ACHN (cell line): ENCODE measurements at regions not wholly inside any gene's neighbourhood (a gene's known extent, or its start where the extent isn't known, plus 50 kb on each side); places are given as distances from the start of the nearest gene placed in this dataset.

Experiments
- DNase-seq: peaks from one replicate; pipeline ENCODE4 v3.0.0-alpha.2; 2015
- in situ Hi-C: cut with HindIII; loops from 2 replicates; pipeline ENCODE4 v1.10.0; 2017; ENCODE audit warnings: low sequenced_read_pairs, low pct_ligation_motif_present, low pct_unique_long_range_greater_than_20kb

GRCh38 chr5:133792024-133792423 lies 176.4 kb downstream of the C5orf15 start:
- in situ Hi-C loops: no loop called here
- DNase-seq: no peak

GRCh38 chr5:133790898-133791297 lies 177.5 kb downstream of the C5orf15 start:
- in situ Hi-C loops: no loop called here
- no peak for DNase-seq

DNA sequence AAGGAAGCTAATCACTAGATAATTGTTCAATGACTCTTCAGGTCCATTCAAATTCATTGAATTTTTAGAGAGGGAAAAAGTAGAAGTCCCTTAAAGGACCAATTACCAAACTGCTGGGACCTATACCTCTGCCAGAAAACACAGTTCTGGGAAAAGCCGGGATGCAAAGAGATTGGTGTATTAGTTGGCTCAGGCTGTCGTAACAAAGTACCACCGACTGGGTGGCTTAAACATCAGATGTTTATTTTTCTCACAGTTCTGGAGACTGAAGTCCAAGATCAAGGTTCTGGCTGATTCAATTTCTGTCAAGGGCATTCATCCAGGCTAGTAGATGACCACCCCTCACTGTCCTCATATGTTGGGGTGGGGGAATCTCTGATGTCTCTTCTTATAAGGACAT lies 177.1 kb upstream of the FSTL4 start:
- DNase-seq: no peak
- in situ Hi-C loops: no loop called here

DNA sequence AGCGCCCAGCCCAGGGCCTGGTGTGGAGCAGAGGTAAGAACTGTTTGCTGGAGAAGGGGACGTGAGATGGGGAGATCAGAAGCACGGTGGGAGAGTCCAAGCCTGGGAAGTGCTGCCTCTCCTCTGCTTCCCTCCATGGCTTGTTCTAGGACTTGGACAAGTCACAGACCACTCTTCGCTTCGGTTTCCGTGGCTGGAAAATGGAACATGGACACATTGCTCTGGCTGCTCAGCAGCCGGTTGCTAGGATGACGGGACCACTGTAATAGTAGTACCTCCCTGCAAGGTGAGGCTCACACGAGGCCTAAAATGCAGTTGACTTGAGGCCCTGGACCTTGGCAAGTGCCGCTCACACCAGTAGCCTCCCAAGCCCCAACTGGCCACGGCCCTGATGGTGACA lies 175.8 kb upstream of the FSTL4 start:
- in situ Hi-C loops: no loop called here
- no peak for DNase-seq

- in situ Hi-C loops: no loop called here
- no peak for DNase-seq
These were observed 174.1 kb upstream of the FSTL4 start for GRCh38 chr5:133786420-133786819.

DNA sequence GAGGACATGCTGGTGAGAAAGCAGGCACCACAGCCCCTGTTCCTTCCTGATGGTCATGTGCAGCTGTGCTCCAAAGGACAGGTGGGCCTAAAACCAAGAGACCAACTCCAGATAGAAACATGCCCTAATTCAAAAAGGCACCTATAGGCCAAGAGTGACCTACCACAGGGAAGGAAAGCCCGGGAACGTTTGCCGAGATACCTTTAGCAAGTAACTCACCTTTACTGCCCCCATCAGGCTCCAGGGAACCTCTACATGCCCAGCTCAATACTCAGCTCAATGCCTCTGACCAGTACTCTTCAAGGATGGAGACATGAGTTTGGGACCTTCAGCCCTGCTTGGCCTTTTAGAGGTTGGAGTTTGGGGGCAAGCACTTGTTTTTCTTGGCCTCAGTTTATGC lies 172.8 kb upstream of the FSTL4 start:
- in situ Hi-C loops: no loop called here
- DNase-seq: no peak

DNA sequence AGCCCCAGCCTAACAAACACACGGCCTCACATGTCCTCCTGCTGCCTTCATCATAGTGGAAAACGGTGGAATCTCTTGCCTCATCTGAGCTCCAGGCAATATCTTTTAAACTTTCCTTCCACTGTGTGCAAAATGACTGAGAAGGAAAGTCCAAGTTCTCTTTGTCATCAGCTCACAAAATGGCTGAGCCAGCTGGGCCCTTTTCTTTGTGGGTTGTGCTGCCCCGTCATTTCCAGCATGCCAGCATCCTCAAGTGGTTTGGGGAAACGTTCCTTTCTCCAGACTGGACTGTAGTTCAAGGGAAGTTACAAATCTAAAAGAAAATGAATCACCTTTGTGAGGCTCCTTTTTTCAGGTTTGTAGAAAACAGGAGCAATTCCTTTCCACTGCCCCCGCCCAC lies 171.1 kb upstream of the FSTL4 start:
- no peak for DNase-seq
- in situ Hi-C loops: no loop called here

- no peak for DNase-seq
- in situ Hi-C loops: no loop called here
These were observed 170.4 kb upstream of the FSTL4 start for GRCh38 chr5:133782736-133783135.

DNA sequence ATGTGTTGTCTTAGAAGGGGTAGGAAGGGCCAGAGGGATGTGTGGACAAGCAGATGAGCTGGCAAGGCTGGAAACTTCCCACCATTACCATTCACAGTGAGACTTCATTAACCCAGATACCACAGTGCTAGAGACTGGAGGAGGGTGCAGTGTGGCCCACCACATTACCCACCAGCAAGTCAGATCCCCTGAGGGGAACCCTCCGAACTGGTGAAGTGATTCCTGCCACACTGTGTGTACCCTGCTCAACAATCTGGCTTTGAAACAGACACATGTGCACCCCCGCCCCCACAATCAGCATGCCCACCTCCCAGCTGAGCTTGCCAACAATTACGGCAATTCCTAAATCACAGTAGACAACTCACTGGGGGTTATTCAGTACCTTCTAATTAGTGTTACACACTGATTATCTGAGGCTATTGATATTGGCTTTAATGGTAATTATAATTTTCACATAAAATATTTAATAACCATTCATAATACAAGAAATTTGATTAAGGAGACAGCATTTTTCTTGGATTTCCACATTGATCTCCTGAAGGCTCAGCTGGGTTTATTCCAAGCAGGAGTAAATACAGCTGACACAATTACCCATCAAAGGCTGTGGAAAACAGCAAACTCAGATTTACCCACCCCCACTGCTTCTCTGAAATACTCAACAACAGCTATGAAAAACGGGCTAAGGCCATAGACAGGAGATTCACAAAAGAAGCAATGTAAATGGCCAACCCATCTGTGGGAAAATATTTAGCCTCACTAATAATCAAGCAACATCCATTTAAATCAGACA lies 169.3 kb upstream of the FSTL4 start:
- DNase-seq: no peak
- in situ Hi-C loops: no loop called here

- in situ Hi-C loops: no loop called here
- no peak for DNase-seq
These were observed 168.4 kb upstream of the FSTL4 start for GRCh38 chr5:133780619-133781280.

- DNase-seq: no peak
- in situ Hi-C loops: no loop called here
These were observed 167.6 kb upstream of the FSTL4 start for GRCh38 chr5:133779828-133780475.

- DNase-seq: no peak
- in situ Hi-C loops: no loop called here
These were observed 166.3 kb upstream of the FSTL4 start for GRCh38 chr5:133778636-133779035.

DNA sequence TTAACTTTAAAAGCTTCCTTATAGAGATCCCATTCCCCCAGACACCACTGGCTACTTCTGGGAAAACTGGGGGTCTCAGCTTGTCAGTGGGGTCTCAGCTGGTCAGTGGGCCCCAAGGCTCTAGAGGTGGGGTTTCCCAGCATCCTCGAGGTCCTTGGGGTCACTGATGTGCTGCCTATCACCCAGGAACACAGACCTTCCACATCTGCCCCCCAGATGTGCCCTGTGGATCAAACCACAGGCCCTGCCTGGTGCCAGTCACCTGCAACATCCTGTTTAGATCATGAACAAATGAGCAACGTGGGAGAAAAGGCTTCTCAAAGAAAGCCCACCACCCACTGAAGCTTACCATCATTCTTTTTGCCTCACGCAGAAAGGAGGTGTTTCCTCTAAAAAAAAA lies 165.6 kb upstream of the FSTL4 start:
- DNase-seq: no peak
- in situ Hi-C loops: no loop called here

GRCh38 chr5:133775584-133776304 lies 163.4 kb upstream of the FSTL4 start:
- DNase-seq: no peak
- in situ Hi-C loops: no loop called here

DNA sequence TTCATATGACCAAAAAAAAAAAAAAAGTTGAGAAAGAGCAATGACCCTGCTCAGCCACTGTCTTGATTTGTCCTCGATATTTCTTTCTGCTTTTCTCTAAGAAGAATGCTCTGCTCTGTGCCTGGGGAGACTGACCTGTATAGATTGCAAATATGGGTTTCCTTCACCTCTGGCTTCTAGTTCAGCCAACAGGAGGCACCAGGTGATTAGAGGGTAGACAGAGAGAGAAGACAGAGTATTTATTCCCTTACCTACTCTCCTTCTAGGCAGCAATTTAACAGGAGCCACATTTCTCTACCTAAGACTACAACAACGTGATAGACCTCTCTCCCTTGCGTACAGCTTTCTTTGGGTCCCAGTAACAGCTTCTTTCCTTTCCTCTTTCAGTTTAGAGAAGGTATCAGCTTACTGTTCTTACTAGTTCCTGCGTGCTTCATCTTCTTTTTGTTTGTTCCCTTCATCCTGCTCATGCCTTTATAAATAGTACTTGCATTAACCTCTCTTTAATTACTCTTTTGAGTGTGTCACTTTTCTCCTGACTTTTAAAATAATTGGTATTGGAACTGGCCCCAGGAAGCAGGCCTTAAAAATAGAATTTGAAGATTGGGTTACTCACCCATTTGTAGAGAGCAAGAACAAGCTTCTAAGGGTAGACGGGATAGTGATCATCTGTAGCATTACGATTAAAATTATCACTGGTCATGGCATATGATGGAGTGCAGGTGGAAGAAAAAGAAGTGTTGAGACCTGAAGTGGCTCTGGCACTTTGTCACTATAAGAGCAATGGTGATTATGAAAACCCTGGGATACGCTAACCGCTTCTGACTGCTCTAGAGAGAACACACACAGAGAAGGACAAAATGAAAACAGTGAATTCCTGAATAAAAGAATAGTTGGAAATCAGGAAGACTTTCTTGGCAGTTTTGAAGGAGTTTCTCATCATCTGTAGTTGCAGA lies 161.2 kb upstream of the FSTL4 start:
- no peak for DNase-seq
- in situ Hi-C loops: no loop called here

DNA sequence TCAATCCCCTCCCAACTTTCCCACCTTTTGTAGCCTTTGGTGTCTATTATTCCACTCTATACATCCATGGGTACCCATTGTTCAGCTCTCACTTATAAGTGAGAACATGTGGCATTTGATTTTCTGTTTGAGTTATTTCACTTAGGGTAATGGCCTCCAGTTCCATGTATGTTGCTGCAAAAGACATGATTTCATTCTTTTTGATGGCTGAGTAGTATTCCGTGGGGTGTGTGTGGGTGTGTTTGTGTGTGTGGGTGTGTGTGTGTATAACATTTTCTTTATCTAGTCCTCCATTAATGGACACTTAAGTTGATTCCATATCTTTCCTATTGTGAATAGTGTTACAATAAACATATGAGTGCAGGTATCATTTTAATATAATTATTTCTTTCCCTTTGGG lies 157.5 kb upstream of the FSTL4 start:
- DNase-seq: no peak
- in situ Hi-C loops: no loop called here

DNA sequence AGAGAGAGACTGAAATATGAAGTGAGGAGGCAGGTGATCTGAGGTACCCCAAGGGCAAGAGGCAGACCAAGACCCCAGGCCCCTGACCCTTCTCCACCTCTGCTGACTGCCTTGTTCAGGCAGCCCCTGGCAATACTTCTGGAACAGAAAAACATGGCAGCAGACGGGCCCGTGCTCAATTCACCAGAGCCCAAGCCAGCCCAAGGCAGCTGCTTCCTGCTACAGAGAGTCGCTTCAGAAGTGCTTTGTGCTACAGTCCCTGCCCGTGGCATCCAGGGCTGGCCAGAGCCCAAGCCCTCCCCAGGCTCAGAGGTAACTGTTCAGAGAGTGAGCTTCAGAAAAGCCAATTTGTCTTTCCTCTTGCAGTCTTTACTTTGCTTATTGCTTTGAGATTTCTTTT lies 151.4 kb upstream of the FSTL4 start:
- DNase-seq: no peak
- in situ Hi-C loops: no loop called here

- no peak for DNase-seq
- in situ Hi-C loops: no loop called here
These were observed 149.3 kb upstream of the FSTL4 start for GRCh38 chr5:133761632-133762031.
